HFF-Myc (cell line): ENCODE measurements at regions not wholly inside any gene's neighbourhood (a gene's known extent, or its start where the extent isn't known, plus 50 kb on each side); places are given as distances from the start of the nearest gene placed in this dataset.

Experiments used
- DNase-seq: peaks from one replicate; pipeline ENCODE4 v3.0.0-alpha.2; 2011; ENCODE audit warnings: low read depth; ENCODE audit errors: extremely low read depth
- H3K4me3 ChIP-seq: replicated peaks from 2 replicates; pipeline ENCODE4 v1.5.1; 2011; ENCODE audit warnings: low read depth, mild to moderate bottlenecking, control low read depth, low read length
- CTCF ChIP-seq: IDR thresholded peaks from 2 replicates; pipeline ENCODE4 v1.5.1; 2012; ENCODE audit warnings: mild to moderate bottlenecking, low read depth, low read length, control low read depth; ENCODE audit errors: missing control alignments

- TF ChIP-seq CTCF: no peak
- H3K4me3 ChIP-seq: no peak overlapping the region
- DNase-seq: no peak
Measured at GRCh38 chr19:31960474-31960873, 384.9 kb upstream of the ZNF507 start.

- H3K4me3 ChIP-seq: no peak overlapping the region
- no peak for TF ChIP-seq CTCF
- no peak for DNase-seq
Measured at GRCh38 chr19:31961191-31961590, 384.2 kb upstream of the ZNF507 start.

GRCh38 chr19:31961667-31962066 lies 383.7 kb upstream of the ZNF507 start:
- no peak for TF ChIP-seq CTCF
- DNase-seq: no peak
- H3K4me3 ChIP-seq: no peak overlapping the region

GRCh38 chr19:31962561-31962996 lies 382.8 kb upstream of the ZNF507 start:
- TF ChIP-seq CTCF: no peak
- no peak overlapping the region for H3K4me3 ChIP-seq
- no peak for DNase-seq

GRCh38 chr19:31963746-31964145 lies 381.7 kb upstream of the ZNF507 start:
- TF ChIP-seq CTCF: no peak
- H3K4me3 ChIP-seq: no peak overlapping the region
- no peak for DNase-seq

GRCh38 chr19:31969016-31969415 lies 376.4 kb upstream of the ZNF507 start:
- DNase-seq: no peak
- TF ChIP-seq CTCF: no peak
- no peak overlapping the region for H3K4me3 ChIP-seq

- DNase-seq: no peak
- TF ChIP-seq CTCF: no peak
- no peak overlapping the region for H3K4me3 ChIP-seq
Measured at GRCh38 chr19:31970027-31970461, 375.4 kb upstream of the ZNF507 start.
